ENCODE measurements at regions not wholly inside any gene's neighbourhood (a gene's known extent, or its start where the extent isn't known, plus 50 kb on each side); places are given as distances from the start of the nearest gene placed in this dataset.

DNA sequence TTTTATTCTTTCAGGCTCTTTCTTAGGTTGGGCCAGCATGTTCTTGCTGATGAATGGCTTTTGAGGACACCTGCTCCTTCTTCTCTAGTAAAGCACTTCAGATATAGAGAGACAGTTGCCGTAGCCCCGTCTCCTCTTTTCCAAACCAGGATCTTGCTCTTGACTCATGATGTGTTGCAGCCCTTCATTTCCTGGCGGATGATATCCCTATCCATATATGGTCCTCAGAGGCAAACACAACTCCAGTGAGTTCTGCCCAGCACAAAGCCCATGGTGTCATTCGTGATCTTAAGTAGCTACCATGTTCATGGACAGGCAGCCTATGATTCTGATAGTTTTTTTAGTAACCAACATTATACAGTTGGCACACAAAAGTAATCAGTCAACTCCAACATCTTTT lies 59.8 kb upstream of the ACSL1 start:
- WGBS (ENCODE audit: insufficient coverage, insufficient replicate concordance, low lambda C conversion rate, missing lambda C conversion rate): 80% methylated on average over 4 of the region's 4 CpGs
- no TSS peak for BruUV-seq (replicated peaks)
- FAIRE-seq: no peak

DNA sequence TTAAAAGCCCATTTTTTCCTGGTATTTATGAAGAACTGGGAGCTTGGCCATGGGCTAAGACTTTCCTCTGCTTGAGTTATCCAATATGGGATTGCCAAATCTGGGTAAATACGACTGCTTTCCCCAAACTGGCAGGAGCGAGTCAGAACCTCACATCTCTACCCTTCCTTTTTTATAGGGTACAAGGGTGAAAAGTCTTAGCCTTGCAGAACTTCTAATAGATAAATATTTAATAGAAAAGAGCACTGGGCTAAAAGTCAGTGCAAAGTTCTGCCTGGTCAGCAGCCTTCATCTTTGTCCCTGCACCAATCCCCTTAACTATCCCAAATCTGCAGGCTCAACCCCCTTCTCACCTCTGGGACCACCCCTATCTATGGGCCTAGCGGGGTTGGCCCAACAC lies 61.6 kb upstream of the ACSL1 start:
- BruUV-seq (replicated peaks): no TSS peak
- H3K27ac ChIP-seq (ENCODE audit: control insufficient read depth, insufficient read depth): no peak overlapping the region
- in situ Hi-C loops (cut with MboI) (no loop called here), intact Hi-C loops (cut with micrococcal nuclease; ENCODE audit: unreplicated experiment) (no loop called here)
- no peak overlapping the region for H3K4me2 ChIP-seq (ENCODE audit: control insufficient read depth, insufficient read depth)
- no peak overlapping the region for H3K4me3 ChIP-seq
- CTCF ChIA-PET: no interaction called here
- no peaks in the 10 kb centered on the region for H4K20me1 ChIP-seq (ENCODE audit: control insufficient read depth, insufficient read depth)
- H3K9me3 ChIP-seq (replicated peaks; ENCODE audit: control insufficient read depth, insufficient read depth, low read length): no peaks in the 10 kb centered on the region
- FAIRE-seq (no peak), DNase-seq (ENCODE audit: low read depth, low spot score) (no peak), ATAC-seq (no peak)
- RAD21 ChIA-PET (ENCODE audit: unreplicated experiment): no interaction called here
- no peaks in the 10 kb centered on the region for H3K79me2 ChIP-seq (ENCODE audit: control insufficient read depth, insufficient read depth, low read length)
- H2AFZ ChIP-seq (ENCODE audit: control insufficient read depth, low read depth, low read length): no peak overlapping the region
- no peaks in the 10 kb centered on the region for H3K27me3 ChIP-seq (replicated peaks in 1 of 2; ENCODE audit: control insufficient read depth in 2 of 2, insufficient read depth in 2 of 2, low read length in 1 of 2)
- H3K4me1 ChIP-seq (ENCODE audit: control insufficient read depth, insufficient read depth, low read length): peaks cover 4% of the 10 kb centered on the region; the same call in 1 of the 2 replicates
- no peak overlapping the region for H3K9ac ChIP-seq (ENCODE audit: control insufficient read depth, insufficient read depth, low read length)
- H3K36me3 ChIP-seq (ENCODE audit: control insufficient read depth in 2 of 2, insufficient read depth in 2 of 2, low read length in 1 of 2): no peaks in the 10 kb centered on the region
- POLR2A ChIA-PET: no interaction called here
- WGBS (ENCODE audit: insufficient coverage, insufficient replicate concordance, low lambda C conversion rate, missing lambda C conversion rate): 60% methylated on average over 3 of the region's 3 CpGs
- SMC1A ChIA-PET (ENCODE audit: uncharacterized antibody, unreplicated experiment): no interaction called here
- TF ChIP-seq, protein P1, sequence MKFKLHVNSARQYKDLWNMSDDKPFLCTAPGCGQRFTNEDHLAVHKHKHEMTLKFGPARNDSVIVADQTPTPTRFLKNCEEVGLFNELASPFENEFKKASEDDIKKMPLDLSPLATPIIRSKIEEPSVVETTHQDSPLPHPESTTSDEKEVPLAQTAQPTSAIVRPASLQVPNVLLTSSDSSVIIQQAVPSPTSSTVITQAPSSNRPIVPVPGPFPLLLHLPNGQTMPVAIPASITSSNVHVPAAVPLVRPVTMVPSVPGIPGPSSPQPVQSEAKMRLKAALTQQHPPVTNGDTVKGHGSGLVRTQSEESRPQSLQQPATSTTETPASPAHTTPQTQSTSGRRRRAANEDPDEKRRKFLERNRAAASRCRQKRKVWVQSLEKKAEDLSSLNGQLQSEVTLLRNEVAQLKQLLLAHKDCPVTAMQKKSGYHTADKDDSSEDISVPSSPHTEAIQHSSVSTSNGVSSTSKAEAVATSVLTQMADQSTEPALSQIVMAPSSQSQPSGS (IDR thresholded peaks at IDR 0.05; ENCODE audit: low read length): no peak
- TF ChIP-seq STAT1 (conservative IDR thresholded peaks at IDR 0.05) (no peak), TBL1XR1 (IDR thresholded peaks at IDR 0.05; ENCODE audit: low read depth, low read length) (no peak)

More for the DNA sequence above, 59.8 kb upstream of the ACSL1 start:
- TF ChIP-seq MXI1 (IDR thresholded peaks at IDR 0.05; ENCODE audit: low read depth, low read length) (no peak), ESRRA (IDR thresholded peaks at IDR 0.05; ENCODE audit: low read length) (no peak), CEBPB (IDR thresholded peaks at IDR 0.05; ENCODE audit: borderline replicate concordance in 1 of 2, low read depth in 2 of 2, low read length in 2 of 2) (no peak), ZNF384 (IDR thresholded peaks at IDR 0.05; ENCODE audit: borderline replicate concordance, low read depth, low read length) (no peak), MEF2B (IDR thresholded peaks at IDR 0.05; ENCODE audit: partially characterized antibody, poor library complexity, severe bottlenecking) (no peak), ZNF207 (IDR thresholded peaks at IDR 0.05; ENCODE audit: borderline replicate concordance) (no peak), SREBF1 (IDR thresholded peaks at IDR 0.05; ENCODE audit: low read length) (no peak)
- TF ChIP-seq, protein P2, sequence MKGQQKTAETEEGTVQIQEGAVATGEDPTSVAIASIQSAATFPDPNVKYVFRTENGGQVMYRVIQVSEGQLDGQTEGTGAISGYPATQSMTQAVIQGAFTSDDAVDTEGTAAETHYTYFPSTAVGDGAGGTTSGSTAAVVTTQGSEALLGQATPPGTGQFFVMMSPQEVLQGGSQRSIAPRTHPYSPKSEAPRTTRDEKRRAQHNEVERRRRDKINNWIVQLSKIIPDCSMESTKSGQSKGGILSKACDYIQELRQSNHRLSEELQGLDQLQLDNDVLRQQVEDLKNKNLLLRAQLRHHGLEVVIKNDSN (IDR thresholded peaks at IDR 0.05; ENCODE audit: borderline replicate concordance, extremely low read length, insufficient read depth, low read depth, low read length): no peak
- SMC1A ChIA-PET (ENCODE audit: uncharacterized antibody, unreplicated experiment): interaction anchor here (1.1 kb wide), 1 partner anchor 13 kb away, joined by 3 read pairs; no protein-coding TSS in a partner anchor
- Histone ChIP-seq H3K79me2 (ENCODE audit: control insufficient read depth, insufficient read depth, low read length) (no peaks in the 10 kb centered on the region), H3K4me3 (no peak overlapping the region), H3K4me2 (ENCODE audit: control insufficient read depth, insufficient read depth) (no peak overlapping the region), H4K20me1 (ENCODE audit: control insufficient read depth, insufficient read depth) (no peaks in the 10 kb centered on the region), H2AFZ (ENCODE audit: control insufficient read depth, low read depth, low read length) (no peak overlapping the region), H3K9ac (ENCODE audit: control insufficient read depth, insufficient read depth, low read length) (no peak overlapping the region), H3K36me3 (ENCODE audit: control insufficient read depth in 2 of 2, insufficient read depth in 2 of 2, low read length in 1 of 2) (no peaks in the 10 kb centered on the region), H3K27ac (ENCODE audit: control insufficient read depth, insufficient read depth) (no peak overlapping the region), H3K4me1 (ENCODE audit: control insufficient read depth, insufficient read depth, low read length) (peaks cover 4% of the 10 kb centered on the region; the same call in 1 of the 2 replicates), H3K9me3 (replicated peaks; ENCODE audit: control insufficient read depth, insufficient read depth, low read length) (no peaks in the 10 kb centered on the region), H3K27me3 (replicated peaks in 1 of 2; ENCODE audit: control insufficient read depth in 2 of 2, insufficient read depth in 2 of 2, low read length in 1 of 2) (no peaks in the 10 kb centered on the region)
- in situ Hi-C loops (cut with MboI) (no loop called here), intact Hi-C loops (cut with micrococcal nuclease; ENCODE audit: unreplicated experiment) (no loop called here)
- no peak for DNase-seq (ENCODE audit: low read depth, low spot score)
- CTCF ChIA-PET: no interaction called here
- POLR2A ChIA-PET: no interaction called here
- RAD21 ChIA-PET (ENCODE audit: unreplicated experiment): no interaction called here
- ATAC-seq: no peak
